ENCODE measurements at regions not wholly inside any gene's neighbourhood (a gene's known extent, or its start where the extent isn't known, plus 50 kb on each side); places are given as distances from the start of the nearest gene placed in this dataset.

DNA sequence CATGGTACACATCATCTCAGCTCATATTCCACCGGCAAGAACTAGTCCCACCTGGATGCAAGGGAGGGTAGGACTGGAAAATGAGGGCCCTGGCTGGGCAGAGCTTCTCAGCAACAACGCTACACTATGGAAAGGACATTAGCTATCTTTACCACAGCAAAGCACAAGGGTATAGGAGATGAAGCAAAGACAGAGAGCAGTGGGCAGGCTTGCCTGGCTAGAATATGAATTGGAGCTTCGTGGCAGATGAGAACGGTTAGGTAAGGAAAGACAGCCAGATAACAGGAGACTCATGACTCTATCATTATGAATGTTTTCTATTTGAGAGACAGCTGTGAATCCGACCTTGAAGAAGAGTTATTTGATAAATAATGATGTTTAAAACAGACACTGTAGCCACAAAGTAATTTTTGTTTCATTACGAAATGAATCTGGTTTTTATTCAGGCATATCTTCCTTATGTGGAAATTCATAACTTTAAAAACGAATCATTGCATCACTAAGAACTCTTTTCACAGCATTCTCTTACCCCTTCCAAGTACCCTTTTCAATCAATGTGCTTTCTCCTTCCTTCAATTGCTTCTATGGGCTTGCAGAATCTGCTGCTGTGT lies 59.1 kb upstream of the PCED1B start:
- TF ChIP-seq, protein P1, sequence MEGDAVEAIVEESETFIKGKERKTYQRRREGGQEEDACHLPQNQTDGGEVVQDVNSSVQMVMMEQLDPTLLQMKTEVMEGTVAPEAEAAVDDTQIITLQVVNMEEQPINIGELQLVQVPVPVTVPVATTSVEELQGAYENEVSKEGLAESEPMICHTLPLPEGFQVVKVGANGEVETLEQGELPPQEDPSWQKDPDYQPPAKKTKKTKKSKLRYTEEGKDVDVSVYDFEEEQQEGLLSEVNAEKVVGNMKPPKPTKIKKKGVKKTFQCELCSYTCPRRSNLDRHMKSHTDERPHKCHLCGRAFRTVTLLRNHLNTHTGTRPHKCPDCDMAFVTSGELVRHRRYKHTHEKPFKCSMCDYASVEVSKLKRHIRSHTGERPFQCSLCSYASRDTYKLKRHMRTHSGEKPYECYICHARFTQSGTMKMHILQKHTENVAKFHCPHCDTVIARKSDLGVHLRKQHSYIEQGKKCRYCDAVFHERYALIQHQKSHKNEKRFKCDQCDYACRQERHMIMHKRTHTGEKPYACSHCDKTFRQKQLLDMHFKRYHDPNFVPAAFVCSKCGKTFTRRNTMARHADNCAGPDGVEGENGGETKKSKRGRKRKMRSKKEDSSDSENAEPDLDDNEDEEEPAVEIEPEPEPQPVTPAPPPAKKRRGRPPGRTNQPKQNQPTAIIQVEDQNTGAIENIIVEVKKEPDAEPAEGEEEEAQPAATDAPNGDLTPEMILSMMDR (conservative IDR thresholded peaks at IDR 0.05 in 1 of 2, IDR thresholded peaks at IDR 0.05 in 1 of 2; ENCODE audit: extremely low read depth in 1 of 2, insufficient read depth in 1 of 2, low read depth in 1 of 2, low read length in 2 of 2), result no peak
- TF ChIP-seq EZH2 (IDR thresholded peaks at IDR 0.05; ENCODE audit: borderline replicate concordance, low read length), result no peak

Measured in mammary epithelial cell (primary cell).